GM18867 (cell line): ENCODE measurements at regions not wholly inside any gene's neighbourhood (a gene's known extent, or its start where the extent isn't known, plus 50 kb on each side); places are given as distances from the start of the nearest gene placed in this dataset.
"Not testable (repeated sequence)": the region's sequence is repeated elsewhere in the genome, so short reads cannot be mapped to it uniquely, and the experiment has no call there.

Experiments
- ATAC-seq: cut with Tn5 transposase; IDR thresholded peaks from one replicate; pipeline ENCODE4 v1.9.1; 2021; ENCODE audit warnings: mild to moderate bottlenecking, moderate library complexity; ENCODE audit not compliant: unreplicated experiment

GRCh38 chr3:17812328-17812727, 69.9 kb upstream of the TBC1D5 start:
- ATAC-seq, result not testable (repeated sequence)

DNA sequence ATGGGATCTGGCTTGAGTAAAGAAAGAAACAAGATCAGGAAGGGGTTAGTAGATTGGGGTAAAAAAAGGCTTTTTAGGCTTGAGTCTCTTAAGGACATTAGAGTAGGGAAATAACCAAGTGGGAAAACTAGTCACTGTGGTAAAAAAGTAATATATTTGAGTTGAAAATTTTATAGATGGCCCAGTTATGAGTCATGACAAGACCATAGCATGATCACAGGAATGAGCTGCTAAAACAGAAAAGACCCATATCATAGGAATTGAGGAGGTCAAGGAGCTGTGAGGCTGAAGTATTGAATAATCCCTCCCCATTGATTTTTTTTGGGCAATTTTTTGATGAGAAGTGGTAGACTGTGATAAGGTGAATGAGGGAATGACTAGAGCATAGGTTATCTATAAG, 69.2 kb upstream of the TBC1D5 start:
- no peak for ATAC-seq

DNA sequence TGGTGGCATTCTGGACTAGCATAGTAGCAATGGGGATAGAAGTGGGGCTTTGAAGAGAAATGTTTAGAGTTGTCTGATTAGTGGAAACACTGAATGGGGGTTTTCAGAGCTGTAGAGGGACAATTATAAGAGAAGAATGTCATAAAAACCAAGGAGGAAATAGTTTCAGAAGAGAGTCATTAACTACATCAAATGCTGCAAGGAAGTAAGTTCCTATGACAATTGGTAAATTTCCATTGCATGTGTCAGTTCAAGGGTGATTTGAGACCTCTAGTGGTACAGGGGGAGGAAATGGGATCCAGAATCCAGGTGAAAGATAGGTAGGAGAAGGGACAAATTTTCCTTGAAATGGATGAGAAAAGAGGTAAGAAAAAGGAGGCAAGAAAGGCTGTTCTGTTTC, 68.3 kb upstream of the TBC1D5 start:
- no peak for ATAC-seq

DNA sequence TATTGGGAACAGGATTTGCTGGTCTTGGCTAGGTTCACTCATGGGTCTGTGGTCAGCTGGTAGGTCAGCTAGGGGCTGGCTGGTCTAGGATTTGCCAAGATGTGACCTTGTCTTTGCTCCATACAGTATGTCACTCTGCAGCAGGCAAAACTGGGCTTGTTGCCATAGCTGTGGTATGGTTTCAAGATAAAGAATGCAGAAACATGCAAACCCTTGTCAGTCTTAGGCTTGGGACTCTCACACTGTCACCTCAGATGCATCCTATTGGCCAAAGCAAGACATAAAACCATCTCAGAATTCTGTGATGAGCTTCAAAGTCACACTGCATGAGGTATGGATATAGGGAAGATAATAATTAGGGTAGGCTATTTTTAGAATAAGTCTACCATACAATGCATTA, 66.6 kb upstream of the TBC1D5 start:
- no peak for ATAC-seq

DNA sequence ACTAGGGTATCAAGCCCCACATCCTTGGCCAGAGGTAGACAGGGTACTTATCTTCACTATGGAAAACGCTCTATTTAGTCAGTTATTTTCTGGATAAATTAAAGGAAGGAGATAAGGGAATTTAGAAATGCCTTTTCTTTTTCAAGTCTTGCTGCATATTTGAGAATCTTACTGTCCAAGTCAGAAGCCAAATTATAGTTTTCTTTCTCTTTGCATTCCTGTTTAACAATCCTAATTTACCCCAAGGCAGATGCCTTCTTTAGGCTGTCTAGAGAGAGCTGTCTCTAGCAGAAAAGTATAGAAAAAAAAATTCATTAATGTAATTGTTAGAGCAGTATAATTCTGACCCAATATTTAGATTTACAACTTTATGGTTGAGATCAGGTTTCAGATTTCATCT, 64.4 kb upstream of the TBC1D5 start:
- ATAC-seq, result no peak

DNA sequence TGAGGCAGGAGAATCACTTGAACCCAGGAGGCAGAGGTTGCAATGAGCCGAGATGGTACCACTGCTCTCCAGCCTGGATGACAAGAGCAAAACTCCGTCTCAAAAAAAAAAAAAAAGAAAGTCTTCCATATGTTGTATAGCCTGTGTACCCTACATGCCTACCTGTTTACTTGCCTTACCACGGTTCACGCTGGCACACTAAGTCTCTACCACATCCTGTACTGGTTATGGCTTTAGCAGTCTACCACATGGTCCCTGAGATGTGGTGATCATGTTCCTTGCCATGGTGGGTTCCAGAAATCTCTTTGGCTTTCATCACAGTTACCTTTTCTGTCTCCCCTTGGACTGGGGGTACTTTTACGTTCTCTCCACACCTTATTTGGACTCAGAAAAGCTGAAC, 63.8 kb upstream of the TBC1D5 start:
- ATAC-seq, result no peak

DNA sequence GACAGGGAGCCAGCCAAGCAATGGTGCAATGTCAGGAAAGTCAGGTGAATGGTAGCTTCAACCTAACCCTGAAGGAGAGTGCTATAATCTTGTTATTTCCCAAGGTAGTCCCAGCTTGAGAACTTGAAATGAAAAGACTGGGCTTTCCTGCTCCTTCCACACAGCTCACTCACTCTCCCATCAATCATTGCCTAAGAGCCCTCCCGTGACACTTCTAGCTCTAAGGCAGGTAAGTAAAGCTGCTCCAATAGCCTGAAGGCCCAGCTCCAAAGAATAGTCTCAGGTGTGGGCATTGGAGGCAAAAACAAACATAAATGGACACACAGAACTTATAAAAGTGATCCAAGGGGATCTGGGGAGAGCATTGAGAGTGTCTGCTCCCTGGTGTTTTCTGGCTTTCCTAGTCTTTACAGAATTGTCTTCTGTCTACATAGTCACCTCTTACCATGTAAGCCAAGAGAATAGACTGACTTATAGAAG, 63.1 kb upstream of the TBC1D5 start:
- ATAC-seq, result no peak

DNA sequence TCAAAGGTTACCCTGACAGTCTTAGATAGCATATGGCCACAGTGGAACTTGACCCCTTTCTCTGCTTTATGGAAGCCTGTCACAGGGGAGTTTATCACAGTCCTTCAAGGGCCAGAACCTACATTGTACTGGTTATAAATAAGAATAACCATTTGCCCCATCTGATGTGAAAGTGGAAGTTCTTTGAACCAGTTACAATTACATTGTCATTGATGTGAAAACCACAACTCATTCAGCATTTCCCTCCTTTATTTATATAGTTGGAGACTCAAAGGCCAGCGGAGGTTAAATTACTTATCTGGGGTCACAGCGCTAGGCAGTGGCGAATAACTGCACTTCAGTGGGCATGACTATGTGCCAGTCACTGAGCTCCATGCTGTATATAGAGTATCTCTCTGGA, 60.5 kb upstream of the TBC1D5 start:
- ATAC-seq, result peak; percentile 68

GRCh38 chr3:17801131-17801530, 58.7 kb upstream of the TBC1D5 start:
- no peak for ATAC-seq

GRCh38 chr3:17800232-17800631, 57.8 kb upstream of the TBC1D5 start:
- ATAC-seq, result no peak

GRCh38 chr3:17799312-17799711, 56.9 kb upstream of the TBC1D5 start:
- ATAC-seq, result no peak

DNA sequence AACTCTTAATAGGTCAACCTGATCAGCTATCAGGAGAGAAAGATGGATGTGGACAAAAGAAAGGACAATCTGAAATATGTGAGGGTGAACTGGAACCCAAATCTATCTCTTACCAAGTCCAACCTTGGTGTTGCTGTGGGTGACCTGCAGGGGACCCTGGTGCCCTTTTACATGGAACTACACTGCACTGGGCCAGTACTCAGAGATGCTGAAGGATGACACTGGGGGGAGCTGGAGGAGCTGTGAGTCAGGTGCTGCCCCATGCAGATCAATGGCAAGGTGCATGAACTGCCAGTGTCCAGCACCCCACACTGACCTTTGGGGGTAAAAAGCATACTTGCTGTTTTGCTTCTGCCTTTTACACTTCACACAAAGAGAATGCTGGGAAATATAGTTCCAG, 55.6 kb upstream of the TBC1D5 start:
- ATAC-seq, result no peak

GRCh38 chr3:17795711-17796110, 53.3 kb upstream of the TBC1D5 start:
- no peak for ATAC-seq

DNA sequence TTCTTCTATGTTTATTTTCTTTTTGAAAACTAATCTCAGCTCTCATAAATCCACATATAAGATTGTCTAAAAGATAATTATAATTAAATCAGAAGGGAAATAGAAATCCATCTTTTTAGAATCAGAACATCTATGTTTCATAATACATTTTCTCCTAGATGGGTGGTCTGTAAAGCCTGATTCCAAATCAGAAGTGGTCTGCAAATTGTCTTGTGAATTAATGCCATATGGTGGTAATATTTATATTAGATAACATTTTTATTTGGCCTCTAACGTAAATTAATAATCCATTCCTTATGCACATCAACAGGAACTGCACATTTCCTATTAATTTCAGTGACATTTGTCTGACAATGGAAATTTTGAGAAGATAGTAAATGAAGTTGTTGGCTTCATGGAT, 52.8 kb upstream of the TBC1D5 start:
- no peak for ATAC-seq

DNA sequence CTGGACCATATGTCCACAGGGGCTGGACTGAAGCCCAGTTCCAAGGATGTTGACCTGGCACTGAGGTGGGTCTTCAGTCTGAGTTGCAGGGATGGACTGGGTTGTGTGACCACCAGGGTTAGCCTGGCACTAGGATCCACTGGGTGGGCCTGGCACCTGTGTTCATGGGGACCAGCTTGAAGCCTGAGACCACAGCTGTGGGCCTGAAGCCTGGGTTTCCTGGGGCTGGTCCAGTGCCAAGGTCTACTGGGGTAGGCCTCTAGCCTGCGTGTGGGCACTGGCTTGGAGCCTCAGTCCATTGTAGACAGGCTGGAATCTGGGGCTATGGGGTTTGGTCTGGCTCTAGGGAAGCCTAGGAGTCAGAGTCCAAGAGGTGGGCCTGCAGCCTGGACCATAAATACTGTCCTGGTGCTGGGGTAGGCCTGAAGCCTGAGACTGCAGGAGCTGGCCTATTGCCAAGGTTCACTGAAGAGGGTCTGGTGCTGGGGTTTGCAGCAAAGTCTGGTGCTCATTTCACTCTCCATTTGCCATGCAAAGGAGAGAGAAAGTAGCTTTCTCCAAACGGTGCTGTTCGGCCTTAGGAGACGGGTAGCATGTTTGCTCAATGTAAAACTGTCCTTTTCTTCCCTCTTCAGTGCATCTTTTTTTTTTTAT, 51.2 kb upstream of the TBC1D5 start:
- no peak for ATAC-seq
